MM.1S (cell line): ENCODE measurements at regions not wholly inside any gene's neighbourhood (a gene's known extent, or its start where the extent isn't known, plus 50 kb on each side); places are given as distances from the start of the nearest gene placed in this dataset.

Experiments
- DNase-seq: peaks from one replicate; pipeline ENCODE4 v3.0.0-alpha.2; 2015
- H2AFZ ChIP-seq: fragments of 300-600 bp; sonication (generic); 2 replicates; pipeline ENCODE4 v1.6.0; 2016; ENCODE audit warnings: antibody characterized with exemption, low read length
- H3F3A ChIP-seq: fragments of 300-600 bp; sonication (generic); 2 replicates; pipeline ENCODE4 v1.6.1; 2016; ENCODE audit warnings: mild to moderate bottlenecking, antibody characterized with exemption, low read length, moderate library complexity, mixed read lengths; ENCODE audit not compliant: insufficient read depth
- H3K27ac ChIP-seq: fragments of 300-600 bp; sonication (generic); 2 replicates; pipeline ENCODE4 v1.5.1; 2016; ENCODE audit warnings: mild to moderate bottlenecking, low read length
- H3K27me3 ChIP-seq: fragments of 300-600 bp; sonication (generic); replicated peaks from 2 replicates; pipeline ENCODE4 v1.6.0; 2016; ENCODE audit warnings: low read length; ENCODE audit not compliant: insufficient read depth
- H3K36me3 ChIP-seq: fragments of 300-600 bp; sonication (generic); replicated peaks from 2 replicates; pipeline ENCODE4 v1.6.1; 2016; ENCODE audit warnings: mild to moderate bottlenecking, low read length, mixed read lengths; ENCODE audit not compliant: insufficient read depth
- H3K4me1 ChIP-seq: fragments of 300-600 bp; sonication (generic); 2 replicates; pipeline ENCODE4 v1.6.1; 2016; ENCODE audit warnings: low read length, mixed read lengths
- H3K4me2 ChIP-seq: fragments of 300-600 bp; sonication (generic); 2 replicates; pipeline ENCODE4 v1.6.0; 2016; ENCODE audit warnings: low read depth, low read length
- H3K4me3 ChIP-seq: fragments of 300-600 bp; sonication (generic); 2 replicates; pipeline ENCODE4 v1.5.1; 2016; ENCODE audit warnings: low read length, mixed read lengths
- H3K79me2 ChIP-seq: fragments of 300-600 bp; sonication (generic); 2 replicates; pipeline ENCODE4 v1.6.1; 2016; ENCODE audit warnings: mixed run types, low read length, mixed read lengths
- H3K9ac ChIP-seq: fragments of 300-600 bp; sonication (generic); 2 replicates; pipeline ENCODE4 v1.6.1; 2016; ENCODE audit warnings: low read length, mixed read lengths
- H3K9me2 ChIP-seq: fragments of 300-600 bp; sonication (generic); replicated peaks from 2 replicates; pipeline ENCODE4 v1.6.1; 2016; ENCODE audit warnings: mild to moderate bottlenecking, low read length, mixed read lengths; ENCODE audit not compliant: insufficient read depth
- H3K9me3 ChIP-seq: fragments of 300-600 bp; sonication (generic); replicated peaks from 2 replicates; pipeline ENCODE4 v1.6.1; 2016; ENCODE audit warnings: mild to moderate bottlenecking, low read length, mixed read lengths; ENCODE audit not compliant: insufficient read depth
- H4K20me1 ChIP-seq: fragments of 300-600 bp; sonication (generic); 2 replicates; pipeline ENCODE4 v1.6.1; 2016; ENCODE audit warnings: mild to moderate bottlenecking, low read length, moderate library complexity, mixed read lengths; ENCODE audit not compliant: insufficient read depth
- EZH2 ChIP-seq: fragments of 300-600 bp; sonication (generic); optimal IDR thresholded peaks from 2 replicates; pipeline ENCODE3; 2017; ENCODE audit warnings: low read depth, mild to moderate bottlenecking, antibody characterized with exemption, low read length, mixed read lengths
- EZH2phosphoT487 ChIP-seq: fragments of 300-600 bp; sonication (generic); IDR thresholded peaks from 2 replicates; pipeline ENCODE4 v1.6.1; 2018; ENCODE audit warnings: antibody characterized with exemption, low read length
- TF ChIP-seq, protein P1 (sequence below): fragments of 300-600 bp; sonication (generic); IDR thresholded peaks from 2 replicates; pipeline ENCODE4 v1.5.1; 2016; ENCODE audit warnings: antibody characterized with exemption, low read length, mixed read lengths

DNA sequence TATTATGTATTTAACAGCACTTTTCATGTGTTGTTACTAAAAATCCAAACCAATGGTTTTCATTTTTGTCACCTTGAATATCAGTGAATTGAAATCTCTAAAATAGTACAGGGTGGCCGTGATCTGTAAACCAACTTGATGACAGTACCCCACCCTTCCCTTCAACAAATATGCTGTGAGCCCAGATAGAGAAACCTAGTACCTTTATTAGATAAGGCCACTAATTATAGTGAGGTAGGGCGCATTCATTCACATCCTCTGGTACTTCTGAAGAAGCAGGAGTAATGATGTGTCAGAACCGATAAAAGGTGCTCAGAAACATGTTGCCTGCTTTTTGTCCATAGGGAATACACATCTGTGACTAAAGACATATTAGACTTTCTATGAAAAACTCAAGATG, 409.5 kb downstream of the GJA1 start:
- TF ChIP-seq EZH2 (no peak), EZH2phosphoT487 (no peak)
- TF ChIP-seq, protein P1, sequence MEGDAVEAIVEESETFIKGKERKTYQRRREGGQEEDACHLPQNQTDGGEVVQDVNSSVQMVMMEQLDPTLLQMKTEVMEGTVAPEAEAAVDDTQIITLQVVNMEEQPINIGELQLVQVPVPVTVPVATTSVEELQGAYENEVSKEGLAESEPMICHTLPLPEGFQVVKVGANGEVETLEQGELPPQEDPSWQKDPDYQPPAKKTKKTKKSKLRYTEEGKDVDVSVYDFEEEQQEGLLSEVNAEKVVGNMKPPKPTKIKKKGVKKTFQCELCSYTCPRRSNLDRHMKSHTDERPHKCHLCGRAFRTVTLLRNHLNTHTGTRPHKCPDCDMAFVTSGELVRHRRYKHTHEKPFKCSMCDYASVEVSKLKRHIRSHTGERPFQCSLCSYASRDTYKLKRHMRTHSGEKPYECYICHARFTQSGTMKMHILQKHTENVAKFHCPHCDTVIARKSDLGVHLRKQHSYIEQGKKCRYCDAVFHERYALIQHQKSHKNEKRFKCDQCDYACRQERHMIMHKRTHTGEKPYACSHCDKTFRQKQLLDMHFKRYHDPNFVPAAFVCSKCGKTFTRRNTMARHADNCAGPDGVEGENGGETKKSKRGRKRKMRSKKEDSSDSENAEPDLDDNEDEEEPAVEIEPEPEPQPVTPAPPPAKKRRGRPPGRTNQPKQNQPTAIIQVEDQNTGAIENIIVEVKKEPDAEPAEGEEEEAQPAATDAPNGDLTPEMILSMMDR = no peak
- Histone ChIP-seq H3K79me2 (no peaks in the 10 kb centered on the region), H4K20me1 (no peaks in the 10 kb centered on the region), H3K9me3 (no peaks in the 10 kb centered on the region), H3K9ac (no peak overlapping the region), H3K27me3 (no peaks in the 10 kb centered on the region), H3K36me3 (no peaks in the 10 kb centered on the region), H3K4me1 (no peaks in the 10 kb centered on the region), H3K4me3 (no peak overlapping the region), H3K27ac (no peak overlapping the region), H3F3A (no peaks in the 10 kb centered on the region), H2AFZ (no peak overlapping the region), H3K9me2 (no peaks in the 10 kb centered on the region), H3K4me2 (no peak overlapping the region)
- DNase-seq = no peak

DNA sequence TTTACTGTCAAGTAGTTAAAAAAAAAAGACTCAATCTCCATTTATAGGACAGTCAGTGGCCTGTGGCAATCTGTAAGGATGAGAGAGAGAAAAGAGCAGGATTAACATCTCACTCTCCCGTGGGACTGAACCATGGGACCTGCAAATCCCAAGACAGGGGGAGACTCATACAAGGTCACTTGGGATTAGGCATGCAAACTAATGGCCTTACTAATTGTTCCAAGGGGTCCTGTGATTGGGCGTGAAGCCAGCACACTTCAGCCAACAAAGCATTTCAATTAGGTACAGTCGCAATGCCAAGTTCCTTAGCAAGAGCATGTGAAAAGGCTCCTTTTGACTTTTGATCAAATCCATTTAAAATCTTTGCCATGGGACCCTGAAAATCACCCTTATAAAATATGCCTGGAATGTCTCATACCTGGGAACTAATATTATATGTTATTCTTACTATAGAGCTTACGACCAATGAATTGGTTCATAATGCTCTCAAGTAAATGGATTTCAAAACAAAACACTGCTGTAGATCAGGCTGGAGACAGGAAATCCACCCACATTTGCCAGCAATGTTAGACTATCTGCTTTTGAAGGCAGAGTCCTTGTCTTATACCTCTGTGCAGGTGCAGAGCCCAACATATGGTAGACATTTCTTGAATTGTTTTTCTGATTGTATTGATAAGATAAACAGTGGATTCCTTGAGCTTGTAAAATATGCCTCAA, 412.5 kb downstream of the GJA1 start:
- H3K4me2 ChIP-seq = no peak overlapping the region
- no peak overlapping the region for H3K27ac ChIP-seq
- no peak overlapping the region for H3K9ac ChIP-seq
- DNase-seq = no peak
- TF ChIP-seq EZH2phosphoT487 (no peak), EZH2 (no peak)
- TF ChIP-seq, protein P1 = no peak
- H2AFZ ChIP-seq = no peak overlapping the region
- H3K4me1 ChIP-seq = no peaks in the 10 kb centered on the region
- H3K9me2 ChIP-seq = no peaks in the 10 kb centered on the region
- H3K27me3 ChIP-seq = no peaks in the 10 kb centered on the region
- no peaks in the 10 kb centered on the region for H3K36me3 ChIP-seq
- H3K9me3 ChIP-seq = no peaks in the 10 kb centered on the region
- no peaks in the 10 kb centered on the region for H3F3A ChIP-seq
- no peaks in the 10 kb centered on the region for H3K79me2 ChIP-seq
- H3K4me3 ChIP-seq = no peak overlapping the region
- no peaks in the 10 kb centered on the region for H4K20me1 ChIP-seq

DNA sequence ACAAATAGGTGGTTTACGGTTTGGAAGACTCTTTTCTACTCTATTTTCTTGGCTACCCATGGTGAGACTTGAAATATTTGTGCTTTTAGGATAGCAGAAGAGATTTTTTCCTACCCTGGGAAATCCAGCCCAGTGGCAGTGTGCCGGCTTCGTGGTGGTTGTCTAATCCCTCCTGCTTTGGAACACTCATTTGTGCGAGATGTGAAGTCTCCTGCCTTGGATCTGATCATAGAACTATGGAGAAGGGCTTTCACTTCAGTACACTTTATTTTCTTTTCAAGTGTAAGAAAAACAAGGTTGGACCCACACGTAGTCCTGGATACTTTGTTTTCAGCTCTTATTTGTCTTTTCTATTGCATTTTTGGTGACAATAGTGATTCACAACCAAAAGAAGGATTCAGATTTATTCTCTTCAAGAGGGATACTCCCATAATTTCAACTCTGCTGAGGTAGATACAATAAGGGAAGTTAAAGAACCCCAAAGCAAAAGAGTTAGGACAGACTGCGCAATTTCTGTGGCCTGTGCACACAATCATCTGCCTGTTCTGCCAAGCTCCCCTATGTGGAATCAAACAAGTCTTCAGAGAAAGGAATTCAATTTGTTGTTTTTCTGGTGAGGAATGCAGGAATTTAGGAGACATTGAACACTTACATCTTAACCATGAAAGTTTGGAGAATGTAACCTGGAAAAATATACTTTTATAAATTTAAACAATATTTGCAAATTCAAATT, 413.2 kb downstream of the GJA1 start:
- no peak for DNase-seq
- Histone ChIP-seq H3K4me1 (no peaks in the 10 kb centered on the region), H4K20me1 (no peaks in the 10 kb centered on the region), H3K4me3 (no peak overlapping the region), H3K9me3 (no peaks in the 10 kb centered on the region), H3F3A (no peaks in the 10 kb centered on the region), H2AFZ (no peak overlapping the region), H3K79me2 (no peaks in the 10 kb centered on the region), H3K4me2 (no peak overlapping the region), H3K9me2 (no peaks in the 10 kb centered on the region), H3K9ac (no peak overlapping the region), H3K27ac (no peak overlapping the region), H3K27me3 (no peaks in the 10 kb centered on the region), H3K36me3 (no peaks in the 10 kb centered on the region)
- TF ChIP-seq, protein P1 = no peak
- TF ChIP-seq EZH2 (no peak), EZH2phosphoT487 (no peak)
